Activated T-helper 1 cell treated with anti-CD3 and anti-CD28 coated beads, Interleukin-12 subunit alpha, Interleukin-12 subunit beta, Interleukin-2, Interleukin-4 antibody, amounts not matched to agents 30 ng/mL and 10 ng/mL and 1 ng/mL, durations not matched to agents 14 hours and 24 hours and 36 hours (primary cell): ENCODE measurements at regions not wholly inside any gene's neighbourhood (a gene's known extent, or its start where the extent isn't known, plus 50 kb on each side); places are given as distances from the start of the nearest gene placed in this dataset.

Source experiments
- DNase-seq: peaks from one replicate; pipeline ENCODE4 v3.0.0; 2021; ENCODE audit warnings: low spot score
- H3K27ac Mint-ChIP-seq: one replicate; pipeline ENCODE4 v1.8.0; 2021; ENCODE audit warnings: mild to moderate bottlenecking, mixed read lengths
- H3K27me3 Mint-ChIP-seq: one replicate; pipeline ENCODE4 v1.8.0; 2022; ENCODE audit warnings: mild to moderate bottlenecking, moderate library complexity, mixed read lengths; ENCODE audit not compliant: insufficient read depth
- H3K36me3 Mint-ChIP-seq: one replicate; pipeline ENCODE4 v1.8.0; 2021; ENCODE audit warnings: low read depth, mixed read lengths
- H3K4me1 Mint-ChIP-seq: one replicate; pipeline ENCODE4 v1.8.0; 2021; ENCODE audit warnings: low read depth, mixed read lengths
- H3K4me3 Mint-ChIP-seq: one replicate; pipeline ENCODE4 v1.8.0; 2021; ENCODE audit warnings: mild to moderate bottlenecking, moderate library complexity, mixed read lengths
- H3K9me3 Mint-ChIP-seq: one replicate; pipeline ENCODE4 v1.8.0; 2021; ENCODE audit warnings: mixed read lengths
- intact Hi-C: fragments of 100-400 bp; cut with micrococcal nuclease; formaldehyde crosslinking; loops from one replicate; pipeline ENCODE4 v1.15.1; 2024

GRCh38 chr9:4435197-4435596 lies 55.1 kb upstream of the SLC1A1 start:
- no peaks in the 10 kb centered on the region for H3K4me1 Mint-ChIP-seq
- peaks cover 3% of the 10 kb centered on the region for H3K9me3 Mint-ChIP-seq
- no peak overlapping the region for H3K27ac Mint-ChIP-seq
- no peak for DNase-seq
- H3K27me3 Mint-ChIP-seq, result peaks cover 3% of the 10 kb centered on the region
- intact Hi-C loops, result no loop called here
- no peak overlapping the region for H3K4me3 Mint-ChIP-seq
- H3K36me3 Mint-ChIP-seq, result no peaks in the 10 kb centered on the region

- intact Hi-C loops, result no loop called here
- H3K4me3 Mint-ChIP-seq, result no peak overlapping the region
- no peak overlapping the region for H3K27ac Mint-ChIP-seq
- no peaks in the 10 kb centered on the region for H3K27me3 Mint-ChIP-seq
- DNase-seq, result no peak
- H3K36me3 Mint-ChIP-seq, result no peaks in the 10 kb centered on the region
- no peaks in the 10 kb centered on the region for H3K4me1 Mint-ChIP-seq
- no peaks in the 10 kb centered on the region for H3K9me3 Mint-ChIP-seq
Measured at GRCh38 chr9:4433379-4433778, 56.9 kb upstream of the SLC1A1 start.

- intact Hi-C loops, result no loop called here
- no peaks in the 10 kb centered on the region for H3K36me3 Mint-ChIP-seq
- H3K27me3 Mint-ChIP-seq, result no peaks in the 10 kb centered on the region
- H3K4me1 Mint-ChIP-seq, result no peaks in the 10 kb centered on the region
- no peak for DNase-seq
- H3K9me3 Mint-ChIP-seq, result no peaks in the 10 kb centered on the region
- H3K27ac Mint-ChIP-seq, result no peak overlapping the region
- H3K4me3 Mint-ChIP-seq, result no peak overlapping the region
Measured at GRCh38 chr9:4430432-4431261, 59.6 kb upstream of the SLC1A1 start.

- Mint-ChIP-seq H3K4me1 (no peaks in the 10 kb centered on the region), H3K9me3 (no peaks in the 10 kb centered on the region), H3K27ac (no peak overlapping the region), H3K36me3 (no peaks in the 10 kb centered on the region), H3K4me3 (no peak overlapping the region), H3K27me3 (peaks cover 8% of the 10 kb centered on the region)
- no peak for DNase-seq
- intact Hi-C loops, result no loop called here
Measured at GRCh38 chr9:4425319-4426045, 64.8 kb upstream of the SLC1A1 start.

GRCh38 chr9:4424891-4425290 lies 65.4 kb upstream of the SLC1A1 start:
- peaks cover 8% of the 10 kb centered on the region for H3K27me3 Mint-ChIP-seq

GRCh38 chr9:4424038-4424437 lies 66.2 kb upstream of the SLC1A1 start:
- Mint-ChIP-seq H3K9me3 (no peaks in the 10 kb centered on the region), H3K36me3 (no peaks in the 10 kb centered on the region), H3K27me3 (peaks cover 8% of the 10 kb centered on the region), H3K4me3 (no peak overlapping the region), H3K27ac (no peak overlapping the region), H3K4me1 (no peaks in the 10 kb centered on the region)
- intact Hi-C loops, result no loop called here
- no peak for DNase-seq

More at GRCh38 chr9:4424891-4425290, 65.4 kb upstream of the SLC1A1 start:
- H3K4me1 Mint-ChIP-seq, result no peaks in the 10 kb centered on the region
- no peak overlapping the region for H3K27ac Mint-ChIP-seq
- DNase-seq, result no peak
- intact Hi-C loops, result no loop called here
- no peaks in the 10 kb centered on the region for H3K36me3 Mint-ChIP-seq
- no peaks in the 10 kb centered on the region for H3K9me3 Mint-ChIP-seq
- no peak overlapping the region for H3K4me3 Mint-ChIP-seq

- H3K27ac Mint-ChIP-seq, result no peak overlapping the region
- DNase-seq, result no peak
- intact Hi-C loops, result no loop called here
- no peak overlapping the region for H3K4me3 Mint-ChIP-seq
- no peaks in the 10 kb centered on the region for H3K9me3 Mint-ChIP-seq
- H3K4me1 Mint-ChIP-seq, result no peaks in the 10 kb centered on the region
- H3K27me3 Mint-ChIP-seq, result peaks cover 8% of the 10 kb centered on the region
- H3K36me3 Mint-ChIP-seq, result no peaks in the 10 kb centered on the region
Measured at GRCh38 chr9:4423207-4423610, 67.1 kb upstream of the SLC1A1 start.

GRCh38 chr9:4422495-4422894 lies 67.8 kb upstream of the SLC1A1 start:
- DNase-seq, result no peak
- H3K27me3 Mint-ChIP-seq, result peaks cover 8% of the 10 kb centered on the region
- H3K4me1 Mint-ChIP-seq, result no peaks in the 10 kb centered on the region
- no peak overlapping the region for H3K27ac Mint-ChIP-seq
- intact Hi-C loops, result no loop called here
- H3K4me3 Mint-ChIP-seq, result no peak overlapping the region
- H3K9me3 Mint-ChIP-seq, result no peaks in the 10 kb centered on the region
- no peaks in the 10 kb centered on the region for H3K36me3 Mint-ChIP-seq

GRCh38 chr9:4421847-4422246 lies 68.4 kb upstream of the SLC1A1 start:
- H3K27me3 Mint-ChIP-seq, result peaks cover 8% of the 10 kb centered on the region
- no peaks in the 10 kb centered on the region for H3K9me3 Mint-ChIP-seq
- no peaks in the 10 kb centered on the region for H3K4me1 Mint-ChIP-seq
- H3K36me3 Mint-ChIP-seq, result no peaks in the 10 kb centered on the region
- H3K27ac Mint-ChIP-seq, result no peak overlapping the region
- DNase-seq, result no peak
- intact Hi-C loops, result no loop called here
- no peak overlapping the region for H3K4me3 Mint-ChIP-seq

- intact Hi-C loops, result no loop called here
- Mint-ChIP-seq H3K27ac (no peak overlapping the region), H3K9me3 (no peaks in the 10 kb centered on the region), H3K4me1 (no peaks in the 10 kb centered on the region), H3K4me3 (no peak overlapping the region), H3K36me3 (no peaks in the 10 kb centered on the region), H3K27me3 (peaks cover 8% of the 10 kb centered on the region)
- no peak for DNase-seq
Measured at GRCh38 chr9:4420351-4420750, 69.9 kb upstream of the SLC1A1 start.

GRCh38 chr9:4417578-4418325 lies 72.5 kb upstream of the SLC1A1 start:
- intact Hi-C loops, result no loop called here
- Mint-ChIP-seq H3K36me3 (no peaks in the 10 kb centered on the region), H3K27me3 (peaks cover 8% of the 10 kb centered on the region), H3K4me3 (no peak overlapping the region), H3K4me1 (no peaks in the 10 kb centered on the region), H3K27ac (no peak overlapping the region), H3K9me3 (no peaks in the 10 kb centered on the region)
- DNase-seq, result no peak

GRCh38 chr9:4416467-4416866 lies 73.8 kb upstream of the SLC1A1 start:
- no peak for DNase-seq
- H3K4me3 Mint-ChIP-seq, result no peak overlapping the region
- intact Hi-C loops, result no loop called here
- H3K36me3 Mint-ChIP-seq, result no peaks in the 10 kb centered on the region
- H3K27ac Mint-ChIP-seq, result no peak overlapping the region
- no peaks in the 10 kb centered on the region for H3K4me1 Mint-ChIP-seq
- no peaks in the 10 kb centered on the region for H3K27me3 Mint-ChIP-seq
- no peaks in the 10 kb centered on the region for H3K9me3 Mint-ChIP-seq

- Mint-ChIP-seq H3K27me3 (no peaks in the 10 kb centered on the region), H3K9me3 (no peaks in the 10 kb centered on the region), H3K36me3 (no peaks in the 10 kb centered on the region), H3K4me1 (no peaks in the 10 kb centered on the region), H3K27ac (no peak overlapping the region), H3K4me3 (no peak overlapping the region)
- intact Hi-C loops, result no loop called here
- DNase-seq, result no peak
Measured at GRCh38 chr9:4415281-4415680, 75.0 kb upstream of the SLC1A1 start.
